IMR-90 (cell line): ENCODE measurements at regions not wholly inside any gene's neighbourhood (a gene's known extent, or its start where the extent isn't known, plus 50 kb on each side); places are given as distances from the start of the nearest gene placed in this dataset.

Experiments
- ATAC-seq: fragments of 200-7000 bp; cut with Tn5 transposase; 2 replicates; pipeline ENCODE4 v1.9.1; 2020; ENCODE audit warnings: low read depth, mild to moderate bottlenecking, moderate library complexity
- BruUV-seq: library from RNA; stranded (reverse); fragments of 400-500 nt; replicated peaks from 2 replicates; lab custom pipeline; 2021; lab: Mats Ljungman, UMichigan
- CTCF ChIA-PET: fragments of 300-600 bp; formaldehyde crosslinking; extraction: SDS; loops from one replicate; lab custom pipeline; 2021; ENCODE audit warnings: antibody characterized with exemption; lab: Yijun Ruan, JAX
- POLR2A ChIA-PET: fragments of 300-600 bp; sonication (Branson Sonifier 250); formaldehyde crosslinking; loops from one replicate; lab custom pipeline; 2022; ENCODE audit warnings: antibody characterized with exemption; ENCODE audit not compliant: unreplicated experiment; lab: Charles Lee
- DNase-seq: peaks from one replicate; pipeline ENCODE4 v3.0.0; 2013
- H2AFZ ChIP-seq: replicated peaks from 2 replicates; pipeline ENCODE3; 2013; ENCODE audit warnings: low read length, mild to moderate bottlenecking; ENCODE audit not compliant: poor library complexity
- H2AK5ac ChIP-seq: 2 replicates; pipeline ENCODE4 v1.6.1; 2013; ENCODE audit warnings: low read depth, low read length, inconsistent platforms
- H2AK9ac ChIP-seq: replicated peaks from 2 replicates; pipeline ENCODE3; 2013; ENCODE audit warnings: mild to moderate bottlenecking, low read depth, low read length, moderate library complexity; ENCODE audit not compliant: poor library complexity
- H2BK120ac ChIP-seq: 2 replicates; pipeline ENCODE4 v1.6.1; 2013; ENCODE audit warnings: low read depth, low read length, inconsistent platforms
- H2BK15ac ChIP-seq: 3 replicates; pipeline ENCODE4 v1.6.1; 2013; ENCODE audit warnings: low read depth, low read length, inconsistent platforms
- H2BK20ac ChIP-seq: 2 replicates; pipeline ENCODE4 v1.6.1; 2013; ENCODE audit warnings: low read depth, mild to moderate bottlenecking, inconsistent platforms, low read length, moderate library complexity
- H2BK5ac ChIP-seq: 2 replicates; pipeline ENCODE4 v1.6.1; 2013; ENCODE audit warnings: mild to moderate bottlenecking, low read depth, low read length, inconsistent platforms; ENCODE audit not compliant: poor library complexity, severe bottlenecking
- H3K14ac ChIP-seq: replicated peaks from 2 replicates; pipeline ENCODE4 v1.6.1; 2013; ENCODE audit warnings: low read depth, low read length, inconsistent platforms
- H3K18ac ChIP-seq: 2 replicates; pipeline ENCODE4 v1.6.1; 2013; ENCODE audit warnings: low read depth, low read length, control low read depth
- H3K23ac ChIP-seq: 2 replicates; pipeline ENCODE4 v1.6.1; 2013; ENCODE audit warnings: low read depth, low read length, inconsistent platforms
- H3K27ac ChIP-seq: 2 replicates; pipeline ENCODE4 v1.5.1; 2013; ENCODE audit warnings: mild to moderate bottlenecking, control low read depth, low read length; ENCODE audit not compliant: insufficient read depth
- H3K27me3 ChIP-seq: 2 replicates; pipeline ENCODE4 v1.6.1; 2013; ENCODE audit warnings: low read length; ENCODE audit not compliant: control insufficient read depth, insufficient read depth
- H3K36me3 ChIP-seq: 2 replicates; pipeline ENCODE4 v1.6.1; 2013; ENCODE audit warnings: low read length, mixed read lengths; ENCODE audit not compliant: control insufficient read depth, insufficient read depth
- H3K4ac ChIP-seq: 2 replicates; pipeline ENCODE4 v1.6.1; 2013; ENCODE audit warnings: low read depth, low read length, inconsistent platforms
- H3K4me1 ChIP-seq: 2 replicates; pipeline ENCODE4 v1.6.1; 2013; ENCODE audit warnings: low read length, mixed read lengths; ENCODE audit not compliant: control insufficient read depth, insufficient read depth
- H3K4me2 ChIP-seq: 2 replicates; pipeline ENCODE4 v1.6.1; 2013; ENCODE audit warnings: low read depth, mild to moderate bottlenecking, control low read depth, low read length, moderate library complexity
- H3K4me3 ChIP-seq: 2 replicates; pipeline ENCODE4 v1.5.1; 2013; ENCODE audit warnings: low read depth, mild to moderate bottlenecking, control low read depth, low read length, moderate library complexity; ENCODE audit not compliant: insufficient read depth
- H3K56ac ChIP-seq: 2 replicates; pipeline ENCODE4 v1.6.1; 2013; ENCODE audit warnings: low read length, inconsistent platforms; ENCODE audit not compliant: insufficient read depth; ENCODE audit errors: extremely low read depth
- H3K79me1 ChIP-seq, 2 experiments: 2 replicates each; pipeline ENCODE4 v1.6.1; 2013; ENCODE audit warnings: low read length in 2 of 2, inconsistent platforms in 1 of 2, low read depth in 1 of 2
- H3K9ac ChIP-seq: 2 replicates; pipeline ENCODE4 v1.6.1; 2013; ENCODE audit warnings: low read depth, low read length, control low read depth
- H3K9me1 ChIP-seq: 2 replicates; pipeline ENCODE4 v1.6.1; 2013; ENCODE audit warnings: low read length, inconsistent platforms; ENCODE audit not compliant: insufficient read depth
- H3K9me3 ChIP-seq: 2 replicates; pipeline ENCODE4 v1.6.1; 2013; ENCODE audit warnings: low read length; ENCODE audit not compliant: control insufficient read depth, insufficient read depth
- H4K20me1 ChIP-seq: 2 replicates; pipeline ENCODE4 v1.6.1; 2013; ENCODE audit warnings: low read length, inconsistent platforms; ENCODE audit not compliant: insufficient read depth
- H4K5ac ChIP-seq: 2 replicates; pipeline ENCODE4 v1.6.1; 2013; ENCODE audit warnings: mild to moderate bottlenecking, low read depth, low read length, control low read depth
- H4K8ac ChIP-seq, 2 experiments: 2 replicates each; pipeline ENCODE4 v1.6.1; 2013; ENCODE audit warnings: low read depth in 2 of 2, low read length in 2 of 2, control low read depth in 1 of 2, inconsistent platforms in 1 of 2
- H4K91ac ChIP-seq: 2 replicates; pipeline ENCODE4 v1.6.1; 2013; ENCODE audit warnings: low read depth, low read length, inconsistent platforms; ENCODE audit not compliant: insufficient read depth
- BHLHE40 ChIP-seq: fragments of 150-350 bp; IDR thresholded peaks from 2 replicates; pipeline ENCODE4 v1.6.1; 2016; ENCODE audit warnings: mild to moderate bottlenecking, low read depth, low read length
- CEBPB ChIP-seq: IDR thresholded peaks from 2 replicates; pipeline ENCODE4 v1.6.1; 2012; ENCODE audit warnings: low read depth, low read length, improper control_type of control experiment
- CHD1 ChIP-seq: IDR thresholded peaks from 2 replicates; pipeline ENCODE4 v1.6.1; 2012; ENCODE audit warnings: low read depth, low read length, improper control_type of control experiment
- FOS ChIP-seq: fragments of 150-350 bp; IDR thresholded peaks from 2 replicates; pipeline ENCODE4 v1.6.1; 2016; ENCODE audit warnings: low read depth, low read length
- MAFK ChIP-seq: IDR thresholded peaks from 2 replicates; pipeline ENCODE4 v1.6.1; 2012; ENCODE audit warnings: low read depth, low read length, improper control_type of control experiment
- MAZ ChIP-seq: IDR thresholded peaks from 2 replicates; pipeline ENCODE4 v1.6.1; 2012; ENCODE audit warnings: low read depth, mild to moderate bottlenecking, low read length, improper control_type of control experiment, moderate library complexity, borderline replicate concordance
- MXI1 ChIP-seq: IDR thresholded peaks from 2 replicates; pipeline ENCODE4 v1.6.1; 2012; ENCODE audit warnings: low read depth, mild to moderate bottlenecking, low read length, moderate library complexity, borderline replicate concordance
- NFE2L2 ChIP-seq: fragments of 150-350 bp; IDR thresholded peaks from 2 replicates; pipeline ENCODE4 v1.6.1; 2016; ENCODE audit warnings: low read depth, mild to moderate bottlenecking, low read length
- POLR2A ChIP-seq: IDR thresholded peaks from 2 replicates; pipeline ENCODE4 v1.6.1; 2012; ENCODE audit warnings: mild to moderate bottlenecking, low read depth, low read length
- RAD21 ChIP-seq: IDR thresholded peaks from 2 replicates; pipeline ENCODE4 v1.6.1; 2012; ENCODE audit warnings: low read length, improper control_type of control experiment
- RCOR1 ChIP-seq: IDR thresholded peaks from 2 replicates; pipeline ENCODE4 v1.6.1; 2012; ENCODE audit warnings: mild to moderate bottlenecking, low read length, improper control_type of control experiment; ENCODE audit not compliant: insufficient replicate concordance
- RFX5 ChIP-seq: IDR thresholded peaks from 2 replicates; pipeline ENCODE4 v1.8.0; 2012; ENCODE audit warnings: low read depth, mild to moderate bottlenecking, low read length, moderate library complexity
- SMC3 ChIP-seq: fragments of 150-350 bp; IDR thresholded peaks from 2 replicates; pipeline ENCODE4 v1.6.1; 2016; ENCODE audit warnings: low read depth, mild to moderate bottlenecking, antibody characterized with exemption, low read length, moderate library complexity
- WGBS, 2 experiments: methylation state at CpG; one replicate each; pipeline versions ENCODE4 v1.1.5 to v1.1.7; 2013; ENCODE audit warnings: missing lambda C conversion rate in 2 of 2; ENCODE audit not compliant: insufficient read length in 1 of 2; ENCODE audit errors: extremely low coverage in 2 of 2; 5-methylcytosine and 5-hydroxymethylcytosine counted together
- dilution Hi-C: fragments of 300-500 bp; cut with HindIII; formaldehyde crosslinking; loops from one replicate; pipeline ENCODE4 v1.14.3; 2018; ENCODE audit warnings: low sequenced_read_pairs; ENCODE audit not compliant: unreplicated experiment
- in situ Hi-C: fragments of 300-500 bp; cut with MboI; formaldehyde crosslinking; loops from 3 replicates; pipeline ENCODE4 v1.14.3; 2019; ENCODE audit warnings: low sequenced_read_pairs, inconsistent platforms, mixed read lengths
- intact Hi-C: fragments of 100-400 bp; cut with micrococcal nuclease; formaldehyde crosslinking; loops from 2 replicates; pipeline ENCODE4 v1.10.0; 2022
- TF ChIP-seq, protein P1 (sequence below): conservative IDR thresholded peaks from 2 replicates; pipeline ENCODE4 v1.5.1; 2012; ENCODE audit warnings: mild to moderate bottlenecking, low read depth, low read length, improper control_type of control experiment
- TF ChIP-seq, protein P2 (sequence below): fragments of 150-350 bp; IDR thresholded peaks from 2 replicates; pipeline ENCODE4 v1.6.1; 2016; ENCODE audit warnings: low read depth, mild to moderate bottlenecking, low read length, moderate library complexity, borderline replicate concordance
- TF ChIP-seq, protein P3 (sequence below): fragments of 150-350 bp; IDR thresholded peaks from 2 replicates; pipeline ENCODE4 v1.6.1; 2017; ENCODE audit warnings: mild to moderate bottlenecking, antibody characterized with exemption, low read length, low read depth

DNA sequence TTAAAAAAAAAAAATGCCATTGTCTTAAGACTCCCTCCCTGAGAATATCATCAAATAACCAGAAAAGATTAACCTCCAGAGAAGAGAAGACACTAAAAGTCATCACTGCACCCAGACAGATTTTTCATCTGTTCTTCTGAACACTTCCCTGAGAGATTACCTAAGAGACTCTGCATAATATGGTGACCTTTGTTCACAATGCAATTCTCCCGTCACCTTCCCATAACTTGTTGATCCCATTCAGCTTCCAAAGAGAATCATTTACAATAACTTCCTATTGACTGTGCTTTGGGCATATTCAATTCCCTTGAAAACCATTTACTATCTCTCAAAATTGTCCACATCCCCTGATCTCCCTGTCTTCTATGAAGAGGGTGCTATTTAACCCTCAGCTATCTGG is 85.1 kb upstream of the SMAD1 start:
- no peak overlapping the region for H4K91ac ChIP-seq
- no peak overlapping the region for H2AK5ac ChIP-seq
- H2BK5ac ChIP-seq: no peak overlapping the region
- no peak overlapping the region for H4K5ac ChIP-seq
- H2BK15ac ChIP-seq: no peak overlapping the region
- H3K23ac ChIP-seq: no peak overlapping the region
- intact Hi-C loops (loop anchor here (10.0 kb wide), 1 partner anchor 158 kb away; no protein-coding TSS in a partner anchor), in situ Hi-C loops (no loop called here), dilution Hi-C loops (no loop called here)
- H3K36me3 ChIP-seq: no peaks in the 10 kb centered on the region
- no peaks in the 10 kb centered on the region for H3K79me1 ChIP-seq
- H4K8ac ChIP-seq: no peak overlapping the region
- H3K14ac ChIP-seq: no peak overlapping the region
- H3K27me3 ChIP-seq: no peaks in the 10 kb centered on the region
- no peaks in the 10 kb centered on the region for H4K20me1 ChIP-seq
- ChIA-PET POLR2A (no interaction called here), CTCF (interaction anchor here (0.6 kb wide), 2 partner anchors 334 to 489 kb away, joined by 3 to 4 read pairs; no protein-coding TSS in a partner anchor)
- H2AK9ac ChIP-seq: no peak overlapping the region
- no peaks in the 10 kb centered on the region for H3K9me1 ChIP-seq
- H3K56ac ChIP-seq: no peak overlapping the region
- no peak overlapping the region for H3K9ac ChIP-seq
- H2AFZ ChIP-seq: no peak overlapping the region
- ATAC-seq (no peak), DNase-seq (no peak)
- TF ChIP-seq POLR2A: no peak
- TF ChIP-seq RCOR1: no peak
- TF ChIP-seq, protein P1, sequence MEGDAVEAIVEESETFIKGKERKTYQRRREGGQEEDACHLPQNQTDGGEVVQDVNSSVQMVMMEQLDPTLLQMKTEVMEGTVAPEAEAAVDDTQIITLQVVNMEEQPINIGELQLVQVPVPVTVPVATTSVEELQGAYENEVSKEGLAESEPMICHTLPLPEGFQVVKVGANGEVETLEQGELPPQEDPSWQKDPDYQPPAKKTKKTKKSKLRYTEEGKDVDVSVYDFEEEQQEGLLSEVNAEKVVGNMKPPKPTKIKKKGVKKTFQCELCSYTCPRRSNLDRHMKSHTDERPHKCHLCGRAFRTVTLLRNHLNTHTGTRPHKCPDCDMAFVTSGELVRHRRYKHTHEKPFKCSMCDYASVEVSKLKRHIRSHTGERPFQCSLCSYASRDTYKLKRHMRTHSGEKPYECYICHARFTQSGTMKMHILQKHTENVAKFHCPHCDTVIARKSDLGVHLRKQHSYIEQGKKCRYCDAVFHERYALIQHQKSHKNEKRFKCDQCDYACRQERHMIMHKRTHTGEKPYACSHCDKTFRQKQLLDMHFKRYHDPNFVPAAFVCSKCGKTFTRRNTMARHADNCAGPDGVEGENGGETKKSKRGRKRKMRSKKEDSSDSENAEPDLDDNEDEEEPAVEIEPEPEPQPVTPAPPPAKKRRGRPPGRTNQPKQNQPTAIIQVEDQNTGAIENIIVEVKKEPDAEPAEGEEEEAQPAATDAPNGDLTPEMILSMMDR: no peak
- TF ChIP-seq, protein P2, sequence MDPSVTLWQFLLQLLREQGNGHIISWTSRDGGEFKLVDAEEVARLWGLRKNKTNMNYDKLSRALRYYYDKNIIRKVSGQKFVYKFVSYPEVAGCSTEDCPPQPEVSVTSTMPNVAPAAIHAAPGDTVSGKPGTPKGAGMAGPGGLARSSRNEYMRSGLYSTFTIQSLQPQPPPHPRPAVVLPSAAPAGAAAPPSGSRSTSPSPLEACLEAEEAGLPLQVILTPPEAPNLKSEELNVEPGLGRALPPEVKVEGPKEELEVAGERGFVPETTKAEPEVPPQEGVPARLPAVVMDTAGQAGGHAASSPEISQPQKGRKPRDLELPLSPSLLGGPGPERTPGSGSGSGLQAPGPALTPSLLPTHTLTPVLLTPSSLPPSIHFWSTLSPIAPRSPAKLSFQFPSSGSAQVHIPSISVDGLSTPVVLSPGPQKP: no peak
- no peak for TF ChIP-seq RFX5
- no peak for TF ChIP-seq RAD21
- TF ChIP-seq CEBPB: no peak
- TF ChIP-seq NFE2L2: no peak
- TF ChIP-seq FOS: no peak
- no peak for TF ChIP-seq BHLHE40
- no peak for TF ChIP-seq MXI1
- TF ChIP-seq MAFK: no peak
- no peak for TF ChIP-seq MAZ
- TF ChIP-seq, protein P3, sequence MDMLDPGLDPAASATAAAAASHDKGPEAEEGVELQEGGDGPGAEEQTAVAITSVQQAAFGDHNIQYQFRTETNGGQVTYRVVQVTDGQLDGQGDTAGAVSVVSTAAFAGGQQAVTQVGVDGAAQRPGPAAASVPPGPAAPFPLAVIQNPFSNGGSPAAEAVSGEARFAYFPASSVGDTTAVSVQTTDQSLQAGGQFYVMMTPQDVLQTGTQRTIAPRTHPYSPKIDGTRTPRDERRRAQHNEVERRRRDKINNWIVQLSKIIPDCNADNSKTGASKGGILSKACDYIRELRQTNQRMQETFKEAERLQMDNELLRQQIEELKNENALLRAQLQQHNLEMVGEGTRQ: no peak
- TF ChIP-seq CHD1: no peak
- no peak for TF ChIP-seq SMC3
- no peak overlapping the region for H3K4me3 ChIP-seq
- H3K4ac ChIP-seq: no peak overlapping the region
- 67% methylated on average over 1 of the region's 1 CpG; no CpG with 5 or more reads in 1 of the 2 experiments for WGBS, 2 experiments
- BruUV-seq: no TSS peak
- no peak overlapping the region for H3K18ac ChIP-seq
- no peaks in the 10 kb centered on the region for H3K9me3 ChIP-seq
- H2BK120ac ChIP-seq: no peak overlapping the region
- no peak overlapping the region for H3K27ac ChIP-seq
- no peaks in the 10 kb centered on the region for H3K4me1 ChIP-seq
- H3K4me2 ChIP-seq: no peak overlapping the region
- no peak overlapping the region for H2BK20ac ChIP-seq
